HG03025 (cell line): ENCODE measurements at regions not wholly inside any gene's neighbourhood (a gene's known extent, or its start where the extent isn't known, plus 50 kb on each side); places are given as distances from the start of the nearest gene placed in this dataset.
A peak's percentile ranks its signal among the peaks of the same experiment; 100 is the strongest.
"Not testable (repeated sequence)": the region's sequence is repeated elsewhere in the genome, so short reads cannot be mapped to it uniquely, and the experiment has no call there.

Experiments
- ATAC-seq: cut with Tn5 transposase; IDR thresholded peaks from one replicate; pipeline ENCODE4 v1.9.1; 2021; ENCODE audit warnings: mild to moderate bottlenecking, moderate library complexity; ENCODE audit not compliant: unreplicated experiment, low FRiP score

GRCh38 chrX:120719622-120720021, 89.8 kb upstream of the C1GALT1C1 start:
- ATAC-seq, result no peak

- ATAC-seq, result no peak
Measured at GRCh38 chrX:120718969-120719368, 89.1 kb upstream of the C1GALT1C1 start.

DNA sequence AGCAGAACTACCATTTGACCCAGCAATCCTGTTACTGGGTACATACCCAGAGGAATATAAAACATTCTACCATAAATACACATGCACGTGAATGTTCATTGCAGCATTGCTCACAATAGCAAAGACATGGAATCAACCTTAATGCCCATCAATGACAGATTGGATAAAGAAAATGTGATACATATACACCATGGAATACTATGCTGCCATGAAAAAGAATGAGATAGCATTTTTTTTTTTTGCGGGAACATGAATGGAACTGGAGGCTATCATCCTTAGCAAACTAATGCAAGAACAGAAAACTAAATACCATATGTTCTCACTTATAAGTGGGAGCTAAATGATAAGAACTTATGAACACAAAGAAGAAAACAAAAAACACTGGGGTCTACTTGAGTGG, 72.5 kb upstream of the C1GALT1C1 start:
- not testable (repeated sequence) for ATAC-seq

DNA sequence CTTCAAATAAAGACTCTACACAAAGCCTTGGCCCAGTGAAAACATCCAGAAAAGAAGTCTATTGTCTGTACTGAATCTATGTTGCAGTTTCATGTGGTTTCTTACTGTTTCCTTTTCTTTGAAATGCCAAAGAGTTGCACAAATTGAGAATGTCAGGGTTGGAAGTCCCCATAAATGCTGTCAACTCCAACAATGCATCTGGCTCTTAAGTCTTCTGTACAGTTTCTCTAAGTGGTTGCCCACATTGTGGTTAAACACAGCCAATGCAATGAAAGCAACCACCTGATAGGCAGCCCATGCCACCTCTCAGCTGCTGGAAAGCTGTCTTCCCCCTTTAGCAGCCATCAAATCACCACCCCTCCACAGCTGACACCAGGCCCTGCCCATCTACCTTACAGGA, 67.2 kb upstream of the C1GALT1C1 start:
- peak; percentile 75 for ATAC-seq

DNA sequence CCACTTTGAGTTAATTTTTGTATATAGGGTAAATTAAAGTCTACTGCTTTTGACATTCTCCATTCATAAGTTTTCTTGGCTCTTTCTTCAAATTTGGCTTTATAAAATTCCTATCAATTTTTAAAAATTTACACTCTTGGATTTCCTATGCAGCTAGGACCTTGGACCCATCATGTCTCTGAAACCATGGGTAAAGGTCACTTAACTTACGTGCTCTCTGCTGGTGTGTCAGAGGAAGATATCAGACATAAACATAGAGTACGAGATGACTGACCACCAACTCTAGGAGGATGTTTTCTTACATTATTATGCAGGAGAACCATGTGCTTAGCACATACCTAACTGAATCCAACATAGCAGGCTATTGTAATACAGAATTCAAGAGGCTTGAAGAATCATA, 62.5 kb upstream of the C1GALT1C1 start:
- no peak for ATAC-seq

DNA sequence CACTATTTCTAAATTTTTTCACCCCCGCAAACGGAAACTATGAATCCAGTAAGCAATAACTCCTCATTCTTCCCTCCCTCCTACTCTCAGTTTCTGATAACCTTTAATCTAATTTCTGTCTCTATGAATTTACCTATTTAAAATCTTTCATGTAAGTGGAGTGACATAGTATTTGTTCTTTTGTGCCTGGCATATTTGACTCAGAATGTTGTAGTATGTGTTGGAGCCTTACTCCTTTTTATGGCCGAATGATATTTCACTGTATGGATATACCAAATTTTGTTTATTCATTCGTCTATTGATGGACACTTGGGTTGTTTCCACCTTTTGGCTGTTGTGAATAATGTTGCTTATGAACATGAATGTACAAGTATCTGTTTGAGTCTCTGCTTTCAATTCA, 61.1 kb upstream of the C1GALT1C1 start:
- no peak for ATAC-seq

DNA sequence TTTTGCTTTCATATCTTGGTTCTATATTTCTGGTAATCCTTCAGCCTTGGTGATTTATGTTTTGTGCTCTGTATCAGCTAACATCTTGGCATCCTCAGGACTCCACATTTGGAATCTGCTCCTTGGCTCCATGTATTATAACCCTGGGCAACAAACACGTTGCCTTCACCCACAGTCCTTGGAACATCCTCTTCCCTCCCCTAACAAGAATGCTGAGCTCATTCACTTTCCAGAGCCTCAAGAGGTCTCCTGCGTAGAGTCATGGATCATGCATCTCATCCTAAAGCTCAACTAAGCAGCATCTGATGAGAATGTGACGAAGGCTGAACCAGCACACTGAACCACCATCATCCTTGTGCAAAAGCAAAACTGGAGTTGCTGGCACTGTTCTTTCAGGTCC, 60.5 kb upstream of the C1GALT1C1 start:
- ATAC-seq, result no peak

DNA sequence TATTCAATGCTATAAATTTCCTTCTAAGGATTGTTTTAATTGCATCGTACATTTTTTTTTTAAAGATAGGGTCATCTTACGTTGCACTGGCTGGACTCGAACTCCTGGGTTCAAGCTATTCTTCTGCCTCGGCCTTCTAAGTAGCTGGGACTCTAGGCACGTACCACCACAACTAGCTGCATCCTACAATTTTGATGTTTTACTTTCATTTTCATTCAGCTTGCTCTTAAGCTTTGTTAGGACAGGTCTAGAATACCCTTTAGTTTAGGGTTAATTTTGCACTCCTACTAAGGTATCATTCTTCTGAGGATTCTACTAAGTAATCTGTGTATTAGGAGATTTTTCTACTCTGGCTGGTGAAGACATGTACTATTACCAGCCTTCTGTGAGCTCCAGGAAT, 50.2 kb upstream of the C1GALT1C1 start:
- ATAC-seq, result no peak
